ENCODE measurements at regions not wholly inside any gene's neighbourhood (a gene's known extent, or its start where the extent isn't known, plus 50 kb on each side); places are given as distances from the start of the nearest gene placed in this dataset.

DNA sequence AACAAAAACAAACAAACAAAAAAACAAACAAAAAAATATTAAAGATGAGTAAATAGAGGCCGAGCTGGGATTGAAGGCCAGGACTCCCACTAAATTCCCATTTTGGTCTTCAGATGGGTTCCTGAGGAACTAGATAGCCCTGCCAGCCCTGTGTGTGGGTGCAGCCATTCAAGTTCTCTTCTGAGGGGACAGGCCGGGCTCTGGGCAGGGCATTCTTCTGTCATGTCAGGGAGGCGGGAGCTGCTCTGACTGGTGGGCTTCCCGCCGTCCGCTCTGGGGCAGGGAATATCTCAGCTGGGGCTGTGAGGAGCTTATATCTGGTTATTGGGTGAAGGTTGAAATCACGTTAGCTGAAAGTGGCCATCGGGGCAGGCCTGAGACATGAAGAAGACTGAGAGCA is 127.3 kb upstream of the CXCR4 start:
- WGBS, 2 donors, result 90 to 94% methylated on average over 8 of the region's 8 CpGs
- no peaks in the 10 kb centered on the region for H3K9me3 ChIP-seq
- TF ChIP-seq EP300 (IDR thresholded peaks at IDR 0.05), result no peak
- TF ChIP-seq POLR2A (IDR thresholded peaks at IDR 0.05), result no peak
- no peak for TF ChIP-seq CTCF (IDR thresholded peaks at IDR 0.05)
- no peak for TF ChIP-seq POLR2AphosphoS5 (IDR thresholded peaks at IDR 0.05)
- no peak overlapping the region for H3K4me3 ChIP-seq
- H3K4me1 ChIP-seq, result peaks cover 0 to 6% (median 5%) of the 10 kb centered on the region in 4 donors
- no peaks in the 10 kb centered on the region for H3K27me3 ChIP-seq
- H3K27ac ChIP-seq, result no peak overlapping the region
- intact Hi-C loops (cut with DNase I), result no loop called here
- H3K36me3 ChIP-seq, result no peaks in the 10 kb centered on the region
- no peak for DNase-seq

- WGBS, 2 donors, result 85 to 95% methylated on average over 2 of the region's 2 CpGs
- intact Hi-C loops (cut with DNase I), result no loop called here
- H3K4me1 ChIP-seq, result peaks cover 0 to 6% (median 5%) of the 10 kb centered on the region in 4 donors
- no peaks in the 10 kb centered on the region for H3K9me3 ChIP-seq
- no peaks in the 10 kb centered on the region for H3K27me3 ChIP-seq
- H3K27ac ChIP-seq, result no peak overlapping the region
- TF ChIP-seq POLR2AphosphoS5 (IDR thresholded peaks at IDR 0.05) (no peak), POLR2A (IDR thresholded peaks at IDR 0.05) (no peak), EP300 (IDR thresholded peaks at IDR 0.05) (no peak), CTCF (IDR thresholded peaks at IDR 0.05) (no peak)
- H3K36me3 ChIP-seq, result no peaks in the 10 kb centered on the region
- H3K4me3 ChIP-seq, result no peak overlapping the region
- DNase-seq, result no peak
Measured at GRCh38 chr2:136244536-136244885, 126.6 kb upstream of the CXCR4 start.

- Histone ChIP-seq H3K9me3 (no peaks in the 10 kb centered on the region), H3K27ac (no peak overlapping the region), H3K36me3 (no peaks in the 10 kb centered on the region), H3K27me3 (no peaks in the 10 kb centered on the region), H3K4me3 (no peak overlapping the region), H3K4me1 (peaks cover 0 to 6% (median 5%) of the 10 kb centered on the region in 4 donors)
- no peak for DNase-seq
- intact Hi-C loops (cut with DNase I), result no loop called here
- TF ChIP-seq EP300 (IDR thresholded peaks at IDR 0.05) (no peak), CTCF (IDR thresholded peaks at IDR 0.05) (no peak), POLR2AphosphoS5 (IDR thresholded peaks at IDR 0.05) (no peak), POLR2A (IDR thresholded peaks at IDR 0.05) (no peak)
- 62 to 76% methylated on average over 16 of the region's 16 CpGs for WGBS, 2 donors
Measured at GRCh38 chr2:136243638-136244535, 125.9 kb upstream of the CXCR4 start.

DNA sequence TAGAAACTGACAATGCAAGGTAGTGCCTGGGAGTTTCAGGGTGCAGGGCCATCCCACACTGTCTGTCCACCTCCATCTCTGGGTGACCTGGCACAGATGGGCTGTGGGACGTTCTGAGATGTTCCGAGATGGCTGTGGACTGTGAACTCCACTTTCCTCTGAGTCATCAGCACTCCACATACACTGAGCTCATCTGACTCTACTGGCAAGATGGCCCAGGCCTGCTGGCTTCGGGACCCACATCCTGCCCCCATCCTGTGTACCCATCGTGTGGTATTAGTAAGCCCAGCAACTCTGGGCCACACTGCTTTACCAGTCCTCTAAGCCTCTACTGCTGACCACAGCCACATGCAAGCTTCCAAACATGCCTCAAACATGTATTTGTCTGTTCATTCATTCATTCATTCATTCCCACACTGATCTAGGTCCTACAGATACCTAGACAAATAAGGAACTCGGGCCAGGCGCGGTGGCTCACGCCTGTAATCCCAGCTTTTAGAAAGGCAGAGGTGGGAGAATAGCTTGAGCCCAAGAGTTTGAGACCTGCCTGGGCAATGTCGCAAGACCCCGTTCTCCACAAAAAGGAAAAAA is 124.8 kb upstream of the CXCR4 start:
- Histone ChIP-seq H3K36me3 (no peaks in the 10 kb centered on the region), H3K9me3 (no peaks in the 10 kb centered on the region), H3K27me3 (no peaks in the 10 kb centered on the region), H3K4me1 (peaks cover 0 to 11% (median 5%) of the 10 kb centered on the region in 4 donors), H3K27ac (no peak overlapping the region), H3K4me3 (no peak overlapping the region)
- intact Hi-C loops (cut with DNase I), result no loop called here
- WGBS, 2 donors, result 66 to 70% methylated on average over 10 of the region's 10 CpGs
- no peak for TF ChIP-seq POLR2AphosphoS5 (IDR thresholded peaks at IDR 0.05)
- TF ChIP-seq EP300 (IDR thresholded peaks at IDR 0.05), result no peak
- TF ChIP-seq CTCF (IDR thresholded peaks at IDR 0.05), result no peak
- no peak for TF ChIP-seq POLR2A (IDR thresholded peaks at IDR 0.05)
- no peak for DNase-seq
